Loucy (cell line): ENCODE measurements at regions not wholly inside any gene's neighbourhood (a gene's known extent, or its start where the extent isn't known, plus 50 kb on each side); places are given as distances from the start of the nearest gene placed in this dataset.

ENCODE experiments used
- EZH2phosphoT487 ChIP-seq: fragments of 200-600 bp; IDR thresholded peaks from 2 replicates; pipeline ENCODE4 v1.6.1; 2018; ENCODE audit warnings: antibody characterized with exemption, mild to moderate bottlenecking, moderate library complexity, borderline replicate concordance
- TF ChIP-seq, protein P1 (sequence below): fragments of 200-600 bp; sonication (generic); conservative IDR thresholded peaks from 2 replicates; pipeline ENCODE4 v1.5.1; 2014; ENCODE audit warnings: mild to moderate bottlenecking, antibody characterized with exemption, low read length

GRCh38 chr2:100741880-100742276, 78.1 kb upstream of the NPAS2 start:
- TF ChIP-seq, protein P1, sequence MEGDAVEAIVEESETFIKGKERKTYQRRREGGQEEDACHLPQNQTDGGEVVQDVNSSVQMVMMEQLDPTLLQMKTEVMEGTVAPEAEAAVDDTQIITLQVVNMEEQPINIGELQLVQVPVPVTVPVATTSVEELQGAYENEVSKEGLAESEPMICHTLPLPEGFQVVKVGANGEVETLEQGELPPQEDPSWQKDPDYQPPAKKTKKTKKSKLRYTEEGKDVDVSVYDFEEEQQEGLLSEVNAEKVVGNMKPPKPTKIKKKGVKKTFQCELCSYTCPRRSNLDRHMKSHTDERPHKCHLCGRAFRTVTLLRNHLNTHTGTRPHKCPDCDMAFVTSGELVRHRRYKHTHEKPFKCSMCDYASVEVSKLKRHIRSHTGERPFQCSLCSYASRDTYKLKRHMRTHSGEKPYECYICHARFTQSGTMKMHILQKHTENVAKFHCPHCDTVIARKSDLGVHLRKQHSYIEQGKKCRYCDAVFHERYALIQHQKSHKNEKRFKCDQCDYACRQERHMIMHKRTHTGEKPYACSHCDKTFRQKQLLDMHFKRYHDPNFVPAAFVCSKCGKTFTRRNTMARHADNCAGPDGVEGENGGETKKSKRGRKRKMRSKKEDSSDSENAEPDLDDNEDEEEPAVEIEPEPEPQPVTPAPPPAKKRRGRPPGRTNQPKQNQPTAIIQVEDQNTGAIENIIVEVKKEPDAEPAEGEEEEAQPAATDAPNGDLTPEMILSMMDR = no peak
- no peak for TF ChIP-seq EZH2phosphoT487
